ENCODE measurements at regions not wholly inside any gene's neighbourhood (a gene's known extent, or its start where the extent isn't known, plus 50 kb on each side); places are given as distances from the start of the nearest gene placed in this dataset.

DNA sequence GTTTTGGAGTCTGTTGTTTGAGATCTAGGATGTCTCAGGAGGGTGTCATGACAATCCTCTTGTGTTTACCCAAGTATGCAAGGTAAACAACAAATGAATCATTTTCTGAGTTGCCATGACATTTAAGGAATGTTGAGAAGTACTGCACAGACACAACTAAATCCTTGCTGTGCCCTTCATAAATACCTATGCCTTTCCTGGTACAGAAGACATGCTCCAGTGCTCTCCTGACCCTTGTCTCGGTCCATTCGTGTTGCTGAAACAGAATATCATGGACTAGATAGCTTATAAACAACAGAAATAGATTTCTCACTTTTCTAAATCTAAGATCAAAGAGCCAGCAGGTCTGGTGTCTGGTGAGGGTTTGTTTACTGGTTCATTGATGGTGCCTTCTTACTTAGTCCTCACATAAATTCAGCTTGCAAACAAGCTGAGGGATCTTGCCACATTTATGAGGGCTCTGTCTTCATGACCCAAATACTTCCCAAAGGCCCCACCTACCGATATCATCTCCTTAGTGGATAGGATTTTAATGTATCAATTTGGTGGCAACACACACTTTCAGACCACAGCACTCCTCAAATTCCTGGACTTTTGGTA, 341.8 kb upstream of the SEMA3A start:
- no peak for TF ChIP-seq POU2F2 (IDR thresholded peaks at IDR 0.05; ENCODE audit: borderline replicate concordance, low read depth, low read length)
- no peak for TF ChIP-seq POLR2AphosphoS5 (IDR thresholded peaks at IDR 0.05; ENCODE audit: low read length)
- TF ChIP-seq CHD2 (IDR thresholded peaks at IDR 0.05; ENCODE audit: borderline replicate concordance, low read depth, low read length), result no peak
- TF ChIP-seq, protein P1, sequence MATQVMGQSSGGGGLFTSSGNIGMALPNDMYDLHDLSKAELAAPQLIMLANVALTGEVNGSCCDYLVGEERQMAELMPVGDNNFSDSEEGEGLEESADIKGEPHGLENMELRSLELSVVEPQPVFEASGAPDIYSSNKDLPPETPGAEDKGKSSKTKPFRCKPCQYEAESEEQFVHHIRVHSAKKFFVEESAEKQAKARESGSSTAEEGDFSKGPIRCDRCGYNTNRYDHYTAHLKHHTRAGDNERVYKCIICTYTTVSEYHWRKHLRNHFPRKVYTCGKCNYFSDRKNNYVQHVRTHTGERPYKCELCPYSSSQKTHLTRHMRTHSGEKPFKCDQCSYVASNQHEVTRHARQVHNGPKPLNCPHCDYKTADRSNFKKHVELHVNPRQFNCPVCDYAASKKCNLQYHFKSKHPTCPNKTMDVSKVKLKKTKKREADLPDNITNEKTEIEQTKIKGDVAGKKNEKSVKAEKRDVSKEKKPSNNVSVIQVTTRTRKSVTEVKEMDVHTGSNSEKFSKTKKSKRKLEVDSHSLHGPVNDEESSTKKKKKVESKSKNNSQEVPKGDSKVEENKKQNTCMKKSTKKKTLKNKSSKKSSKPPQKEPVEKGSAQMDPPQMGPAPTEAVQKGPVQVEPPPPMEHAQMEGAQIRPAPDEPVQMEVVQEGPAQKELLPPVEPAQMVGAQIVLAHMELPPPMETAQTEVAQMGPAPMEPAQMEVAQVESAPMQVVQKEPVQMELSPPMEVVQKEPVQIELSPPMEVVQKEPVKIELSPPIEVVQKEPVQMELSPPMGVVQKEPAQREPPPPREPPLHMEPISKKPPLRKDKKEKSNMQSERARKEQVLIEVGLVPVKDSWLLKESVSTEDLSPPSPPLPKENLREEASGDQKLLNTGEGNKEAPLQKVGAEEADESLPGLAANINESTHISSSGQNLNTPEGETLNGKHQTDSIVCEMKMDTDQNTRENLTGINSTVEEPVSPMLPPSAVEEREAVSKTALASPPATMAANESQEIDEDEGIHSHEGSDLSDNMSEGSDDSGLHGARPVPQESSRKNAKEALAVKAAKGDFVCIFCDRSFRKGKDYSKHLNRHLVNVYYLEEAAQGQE (IDR thresholded peaks at IDR 0.05; ENCODE audit: low read depth, low read length), result no peak
- TF ChIP-seq EZH2 (IDR thresholded peaks at IDR 0.05; ENCODE audit: borderline replicate concordance, control insufficient read depth, low read depth, low read length), result no peak
- TF ChIP-seq POLR2AphosphoS2 (IDR thresholded peaks at IDR 0.05; ENCODE audit: low read depth, low read length), result no peak
- no peak for TF ChIP-seq NFXL1 (IDR thresholded peaks at IDR 0.05; ENCODE audit: borderline replicate concordance)
- no peak for TF ChIP-seq YY1 (IDR thresholded peaks at IDR 0.05; ENCODE audit: low read depth, low read length)
- no peak for TF ChIP-seq PML (IDR thresholded peaks at IDR 0.05; ENCODE audit: low read length)
- TF ChIP-seq, protein P2, sequence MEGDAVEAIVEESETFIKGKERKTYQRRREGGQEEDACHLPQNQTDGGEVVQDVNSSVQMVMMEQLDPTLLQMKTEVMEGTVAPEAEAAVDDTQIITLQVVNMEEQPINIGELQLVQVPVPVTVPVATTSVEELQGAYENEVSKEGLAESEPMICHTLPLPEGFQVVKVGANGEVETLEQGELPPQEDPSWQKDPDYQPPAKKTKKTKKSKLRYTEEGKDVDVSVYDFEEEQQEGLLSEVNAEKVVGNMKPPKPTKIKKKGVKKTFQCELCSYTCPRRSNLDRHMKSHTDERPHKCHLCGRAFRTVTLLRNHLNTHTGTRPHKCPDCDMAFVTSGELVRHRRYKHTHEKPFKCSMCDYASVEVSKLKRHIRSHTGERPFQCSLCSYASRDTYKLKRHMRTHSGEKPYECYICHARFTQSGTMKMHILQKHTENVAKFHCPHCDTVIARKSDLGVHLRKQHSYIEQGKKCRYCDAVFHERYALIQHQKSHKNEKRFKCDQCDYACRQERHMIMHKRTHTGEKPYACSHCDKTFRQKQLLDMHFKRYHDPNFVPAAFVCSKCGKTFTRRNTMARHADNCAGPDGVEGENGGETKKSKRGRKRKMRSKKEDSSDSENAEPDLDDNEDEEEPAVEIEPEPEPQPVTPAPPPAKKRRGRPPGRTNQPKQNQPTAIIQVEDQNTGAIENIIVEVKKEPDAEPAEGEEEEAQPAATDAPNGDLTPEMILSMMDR (IDR thresholded peaks at IDR 0.05 in 2 of 3, conservative IDR thresholded peaks at IDR 0.05 in 1 of 3; ENCODE audit: control insufficient read depth in 2 of 3, extremely low read depth in 1 of 3, insufficient read depth in 1 of 3, low read depth in 3 of 3, low read length in 3 of 3), result no peak
- TF ChIP-seq FOXM1 (IDR thresholded peaks at IDR 0.05; ENCODE audit: low read depth, low read length), result no peak

Measured in GM12878 (cell line).